Right lobe of liver (tissue), 6 donors: ENCODE measurements at regions not wholly inside any gene's neighbourhood (a gene's known extent, or its start where the extent isn't known, plus 50 kb on each side); places are given as distances from the start of the nearest gene placed in this dataset.

Experiments used
- ATAC-seq, 4 donors: fragments of 200-7000 bp; cut with Tn5 transposase; one replicate each; pipeline ENCODE4 v1.9.1; 2020; ENCODE audit warnings: mild to moderate bottlenecking in 4 of 4, moderate library complexity in 4 of 4
- DNase-seq, 3 donors: peaks; one replicate each; pipeline ENCODE4 v3.0.0-alpha.2; 2020
- H3K27ac ChIP-seq, 3 donors: fragments of 200-600 bp; one replicate each; pipeline ENCODE4 v1.8.0; 2022
- H3K27me3 ChIP-seq, 2 donors: fragments of 200-600 bp; one replicate each; pipeline ENCODE4 v1.8.0; 2022
- H3K36me3 ChIP-seq, 4 donors: fragments of 200-600 bp; sonication (generic) in 1 of 4; one replicate each; pipeline versions ENCODE4 v1.5.1 to v1.8.0; 2017 to 2022; ENCODE audit warnings: control low read depth in 1 of 4
- H3K4me1 ChIP-seq, 4 donors: fragments of 200-600 bp; sonication (generic) in 1 of 4; one replicate each; pipeline versions ENCODE4 v1.5.1 to v1.8.0; 2017 to 2022; ENCODE audit warnings: control low read depth in 1 of 4
- H3K4me3 ChIP-seq, 3 donors: fragments of 200-600 bp; one replicate each; pipeline ENCODE4 v1.8.0; 2022
- H3K9me3 ChIP-seq, 4 donors: fragments of 200-600 bp; sonication (generic) in 1 of 4; one replicate each; pipeline versions ENCODE4 v1.5.1 to v1.8.0; 2017 to 2022; ENCODE audit warnings: control low read depth in 1 of 4
- CTCF ChIP-seq, 4 donors: fragments of 200-600 bp in 3 of 4; fragments of 450-650 bp in 1 of 4; IDR thresholded peaks; one replicate each; pipeline versions ENCODE4 v1.5.1 to v1.8.0; 2016 to 2022; ENCODE audit warnings: antibody characterized with exemption in 4 of 4, mild to moderate bottlenecking in 2 of 4
- POLR2A ChIP-seq: fragments of 450-650 bp; IDR thresholded peaks from one replicate; pipeline ENCODE4 v1.6.1; 2017; ENCODE audit warnings: antibody characterized with exemption, mild to moderate bottlenecking
- WGBS: methylation state at CpG from one replicate; pipeline ENCODE4 v1.1.6; 2018; ENCODE audit warnings: low coverage, low lambda C conversion rate; ENCODE audit not compliant: insufficient coverage; ENCODE audit errors: missing lambda C conversion rate; 5-methylcytosine and 5-hydroxymethylcytosine counted together
- intact Hi-C, 2 donors: fragments of 100-400 bp; cut with DNase I; formaldehyde crosslinking; loops; one replicate each; pipeline versions ENCODE4 v1.11.2 to v1.14.1; 2022
- donor health status: DM: no; HTN: yes; CAD: no.
- donor health status: DM: no; HTN: no; CAD: no.
- donor health status: DM: no; HTN: no; CAD: no.
- donor health status: DM: no; HTN: yes; CAD: no.
- donor health status: DM: no; HTN: yes; CAD: no.

- H3K9me3 ChIP-seq, result no peaks in the 10 kb centered on the region
- H3K4me1 ChIP-seq, result no peaks in the 10 kb centered on the region
- ATAC-seq (no peak), DNase-seq (no peak)
- no peak overlapping the region for H3K27ac ChIP-seq
- whole genome bisulfite sequencing, result 47% methylated on average over 5 of the region's 5 CpGs
- intact Hi-C loops, result no loop called here
- H3K36me3 ChIP-seq, result no peaks in the 10 kb centered on the region
- H3K4me3 ChIP-seq, result no peak overlapping the region
- TF ChIP-seq CTCF (IDR thresholded peaks at IDR 0.05) (no peak), POLR2A (no peak)
- no peaks in the 10 kb centered on the region for H3K27me3 ChIP-seq
These were observed 143.9 kb upstream of the ITGA6 start for GRCh38 chr2:172283476-172283875.

GRCh38 chr2:172284209-172284608 is 143.2 kb upstream of the ITGA6 start:
- Histone ChIP-seq H3K4me3 (no peak overlapping the region), H3K4me1 (no peaks in the 10 kb centered on the region), H3K36me3 (no peaks in the 10 kb centered on the region), H3K9me3 (no peaks in the 10 kb centered on the region), H3K27me3 (no peaks in the 10 kb centered on the region), H3K27ac (no peak overlapping the region)
- DNase-seq, result no peak
- ATAC-seq, result no peak
- intact Hi-C loops, result no loop called here
- 93% methylated on average over 2 of the region's 4 CpGs for WGBS
- TF ChIP-seq CTCF (IDR thresholded peaks at IDR 0.05) (no peak), POLR2A (no peak)

- intact Hi-C loops, result no loop called here
- Histone ChIP-seq H3K27ac (no peak overlapping the region), H3K4me1 (no peaks in the 10 kb centered on the region), H3K4me3 (no peak overlapping the region), H3K36me3 (no peaks in the 10 kb centered on the region), H3K9me3 (no peaks in the 10 kb centered on the region), H3K27me3 (no peaks in the 10 kb centered on the region)
- peak; percentile 45 to 65 (median 54) for ATAC-seq
- DNase-seq, result no peak
- TF ChIP-seq POLR2A (no peak), CTCF (IDR thresholded peaks at IDR 0.05) (no peak)
- WGBS, result 55% methylated on average over 4 of the region's 5 CpGs
These were observed 142.3 kb upstream of the ITGA6 start for GRCh38 chr2:172285010-172285621.

- no peaks in the 10 kb centered on the region for H3K4me1 ChIP-seq
- H3K27ac ChIP-seq, result no peak overlapping the region
- ATAC-seq (no peak), DNase-seq (no peak)
- H3K36me3 ChIP-seq, result no peaks in the 10 kb centered on the region
- H3K4me3 ChIP-seq, result no peak overlapping the region
- no peaks in the 10 kb centered on the region for H3K9me3 ChIP-seq
- TF ChIP-seq CTCF (IDR thresholded peaks at IDR 0.05) (no peak), POLR2A (no peak)
- 62% methylated on average over 8 of the region's 9 CpGs for WGBS
- intact Hi-C loops, result no loop called here
- no peaks in the 10 kb centered on the region for H3K27me3 ChIP-seq
These were observed 141.6 kb upstream of the ITGA6 start for GRCh38 chr2:172285760-172286159.

- Histone ChIP-seq H3K4me1 (no peaks in the 10 kb centered on the region), H3K36me3 (no peaks in the 10 kb centered on the region), H3K27me3 (no peaks in the 10 kb centered on the region), H3K4me3 (no peak overlapping the region), H3K9me3 (no peaks in the 10 kb centered on the region), H3K27ac (no peak overlapping the region)
- intact Hi-C loops, result no loop called here
- ATAC-seq, result no peak
- no peak for DNase-seq
- TF ChIP-seq POLR2A, result no peak
- no peak for TF ChIP-seq CTCF (IDR thresholded peaks at IDR 0.05)
These were observed 140.2 kb upstream of the ITGA6 start for GRCh38 chr2:172287190-172287589.
